ENCODE measurements at regions not wholly inside any gene's neighbourhood (a gene's known extent, or its start where the extent isn't known, plus 50 kb on each side); places are given as distances from the start of the nearest gene placed in this dataset.
"Not testable (repeated sequence)": the region's sequence is repeated elsewhere in the genome, so short reads cannot be mapped to it uniquely, and the experiment has no call there.

DNA sequence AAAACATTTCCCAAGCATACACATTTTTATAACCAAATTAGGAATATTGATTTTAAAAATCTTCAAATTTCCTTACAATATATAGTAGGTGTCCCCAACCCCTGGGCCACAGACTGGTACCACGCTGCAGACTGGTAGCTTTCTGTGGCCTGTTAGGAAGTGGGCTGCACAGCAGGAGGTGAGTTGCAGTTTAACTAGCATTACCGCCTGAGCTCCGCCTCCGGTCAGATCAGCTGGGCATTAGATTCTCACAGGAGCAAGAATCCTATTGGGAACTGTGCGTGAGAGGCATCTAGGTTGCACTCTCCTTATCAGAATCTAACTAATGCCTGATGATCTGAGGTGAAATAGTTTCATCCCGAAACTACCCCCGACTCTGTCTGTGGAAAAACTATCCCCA lies 62.1 kb downstream of the ZWINT start:
- intact Hi-C loops (cut with micrococcal nuclease), result no loop called here

DNA sequence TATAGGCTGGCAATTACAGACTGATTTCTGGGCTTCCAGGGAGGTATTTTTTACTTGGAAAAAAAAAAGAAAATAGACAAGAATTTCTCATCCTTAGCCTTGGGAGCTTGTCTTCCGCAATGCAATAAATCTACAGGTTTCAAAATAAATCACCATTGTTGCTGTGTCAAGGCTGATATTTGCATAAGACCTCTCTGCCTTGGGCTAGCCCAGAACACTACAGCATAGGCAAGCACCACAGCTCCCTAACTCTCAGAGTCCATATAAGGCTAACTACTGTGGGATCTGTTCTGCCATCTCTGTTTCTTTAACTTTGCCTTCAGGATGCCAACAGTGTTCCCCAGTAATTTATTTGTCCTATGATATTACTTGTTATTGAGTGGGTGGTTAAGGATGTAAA lies 64.4 kb downstream of the ZWINT start:
- intact Hi-C loops (cut with micrococcal nuclease), result no loop called here

DNA sequence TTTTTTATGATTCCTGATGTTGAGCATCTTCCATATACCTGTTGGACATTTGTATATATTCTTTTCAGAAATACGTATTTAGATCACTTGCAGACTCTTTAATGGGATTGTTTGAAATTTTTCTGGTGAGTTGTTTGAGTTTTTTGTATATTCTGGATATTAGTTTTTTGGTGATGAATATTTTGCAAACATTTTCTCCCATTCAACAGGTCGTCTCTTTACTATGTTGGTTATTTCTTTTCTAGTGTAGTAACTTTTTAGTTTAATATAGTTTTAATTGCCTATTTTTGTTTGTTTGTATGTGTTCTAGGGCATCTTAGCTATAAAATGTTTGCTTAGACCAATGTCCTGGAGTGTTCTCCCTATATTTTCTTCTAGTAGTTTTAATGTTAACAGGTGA lies 72.7 kb downstream of the ZWINT start:
- intact Hi-C loops (cut with micrococcal nuclease), result no loop called here

DNA sequence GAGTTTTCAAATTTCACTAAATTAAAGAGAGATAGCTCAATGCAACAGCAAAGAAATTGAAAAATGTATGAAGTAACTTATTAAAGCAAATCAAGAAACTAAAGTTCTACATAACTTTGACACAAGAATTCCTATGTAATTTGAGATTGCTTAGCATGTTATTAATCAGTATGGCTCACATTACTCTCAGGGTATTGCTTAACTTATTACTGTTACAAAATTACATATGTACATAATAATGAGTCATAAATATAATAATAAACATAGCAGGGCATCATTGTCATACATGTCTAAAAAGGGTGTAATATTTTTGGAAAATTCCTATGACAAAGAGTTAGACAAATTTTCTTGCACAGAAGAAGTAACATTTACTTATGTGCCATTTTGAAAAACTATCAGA lies 75.0 kb downstream of the ZWINT start:
- intact Hi-C loops (cut with micrococcal nuclease), result no loop called here

DNA sequence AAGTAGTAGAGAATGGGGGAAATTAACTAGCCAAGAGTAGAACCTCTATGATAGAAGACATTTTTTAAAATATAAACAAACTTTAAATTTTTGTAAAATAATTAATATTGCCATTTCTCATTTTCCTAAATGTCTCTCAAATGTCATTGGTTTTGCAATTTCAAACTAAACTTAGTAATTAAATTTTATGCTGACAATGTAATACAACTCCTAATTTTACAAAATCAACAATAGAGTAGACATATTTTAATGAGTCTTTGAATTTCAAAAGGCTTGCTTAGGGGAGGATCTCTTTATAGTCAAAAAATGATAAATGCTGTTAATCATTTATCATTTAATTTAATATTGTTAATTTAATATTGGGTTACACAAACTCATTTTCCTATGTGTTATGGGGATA lies 81.8 kb downstream of the ZWINT start:
- intact Hi-C loops (cut with micrococcal nuclease), result no loop called here

DNA sequence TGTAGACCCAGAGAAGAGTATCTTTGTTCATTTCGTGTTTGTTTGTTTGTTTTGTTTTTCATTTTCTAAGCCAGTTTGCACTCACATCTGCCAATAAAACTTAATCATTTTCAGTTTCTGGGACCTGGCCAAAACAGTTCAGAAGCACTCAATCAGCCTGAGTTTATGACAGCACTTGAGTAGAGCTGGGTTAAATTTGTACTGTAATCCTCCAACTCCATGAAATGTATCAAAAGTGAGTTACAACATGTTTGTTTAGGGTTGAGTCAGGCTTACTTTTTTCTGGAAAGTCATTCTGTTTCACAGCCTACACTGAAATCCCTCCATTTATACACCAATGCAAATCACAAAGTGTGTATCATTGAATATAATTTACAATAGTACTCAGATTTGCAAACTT lies 91.9 kb downstream of the ZWINT start:
- intact Hi-C loops (cut with micrococcal nuclease), result no loop called here

DNA sequence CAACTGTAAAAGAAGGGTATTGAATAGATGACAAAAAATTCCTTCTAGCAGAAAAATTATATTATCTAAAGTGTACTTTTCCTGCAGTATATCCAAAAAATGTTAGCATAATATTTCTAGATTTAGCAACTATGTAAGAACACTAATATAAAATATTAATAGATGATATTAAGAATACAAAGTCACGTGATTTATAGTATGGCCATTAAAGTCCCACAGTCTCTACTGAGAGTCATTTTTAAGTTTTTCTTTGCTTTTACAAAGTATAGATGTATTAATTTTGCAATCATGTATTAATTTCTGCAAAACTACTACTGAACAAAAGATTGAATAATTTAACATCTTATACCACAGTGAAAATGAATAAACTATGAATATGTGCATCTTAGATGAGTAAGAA lies 94.9 kb downstream of the ZWINT start:
- intact Hi-C loops (cut with micrococcal nuclease), result no loop called here

DNA sequence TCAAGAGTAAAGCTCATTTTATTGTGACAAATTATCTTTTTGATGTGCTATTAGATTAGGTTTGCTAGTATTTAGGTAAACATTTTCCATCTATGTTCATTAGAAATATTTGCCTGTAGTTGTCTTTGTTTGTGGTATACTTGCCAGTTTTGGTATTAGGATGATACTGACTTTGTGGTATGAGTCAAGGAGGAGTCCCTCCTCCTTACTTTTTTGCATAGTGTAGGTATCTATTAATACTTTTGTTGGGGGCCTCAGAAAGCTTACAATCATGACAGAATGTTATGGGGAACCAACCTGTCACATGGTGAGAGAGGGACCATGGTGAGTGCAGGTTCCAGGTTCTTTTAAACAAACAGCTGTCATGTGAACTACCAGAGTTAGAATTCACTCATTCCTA lies 102.1 kb downstream of the ZWINT start:
- intact Hi-C loops (cut with micrococcal nuclease), result no loop called here

DNA sequence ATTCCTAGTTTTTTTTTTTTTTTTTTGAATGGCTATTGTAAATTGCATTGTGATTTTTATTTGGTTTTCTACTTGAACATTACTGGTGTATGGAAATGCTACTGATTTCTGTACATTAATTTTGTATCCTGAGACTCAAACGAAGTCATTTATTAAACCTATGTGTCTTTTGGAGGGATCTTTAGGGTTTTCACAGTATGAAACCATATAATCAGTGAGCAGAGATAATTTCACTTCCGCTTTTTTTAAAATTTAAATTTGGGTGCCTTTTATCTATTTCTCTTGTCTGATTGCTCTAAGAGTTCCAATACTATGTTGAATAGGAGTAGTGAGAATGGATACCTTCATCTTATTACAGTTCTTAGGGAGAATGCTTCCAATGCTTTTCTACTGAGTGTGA lies 102.7 kb downstream of the ZWINT start:
- intact Hi-C loops (cut with micrococcal nuclease), result no loop called here

DNA sequence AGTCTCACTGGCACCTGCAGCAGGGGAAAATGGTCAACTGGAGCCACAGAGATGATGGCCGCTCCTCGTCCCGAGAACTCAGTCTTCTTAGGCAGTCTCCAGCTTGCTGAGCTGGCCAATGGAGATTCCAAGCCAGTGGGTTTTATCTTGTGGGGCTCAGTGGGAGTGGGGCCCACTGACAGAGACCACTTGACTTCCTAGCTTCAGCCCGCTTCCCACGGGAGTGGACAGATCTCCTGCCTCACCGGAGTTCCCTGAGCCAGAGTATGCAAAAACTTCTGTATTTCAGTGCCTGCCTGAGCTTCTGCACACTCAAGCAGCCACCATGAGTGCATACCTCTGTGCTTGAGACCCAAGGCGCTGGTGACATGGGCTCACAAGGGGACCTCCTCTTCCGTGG lies 105.8 kb downstream of the ZWINT start:
- intact Hi-C loops (cut with micrococcal nuclease), result no loop called here

DNA sequence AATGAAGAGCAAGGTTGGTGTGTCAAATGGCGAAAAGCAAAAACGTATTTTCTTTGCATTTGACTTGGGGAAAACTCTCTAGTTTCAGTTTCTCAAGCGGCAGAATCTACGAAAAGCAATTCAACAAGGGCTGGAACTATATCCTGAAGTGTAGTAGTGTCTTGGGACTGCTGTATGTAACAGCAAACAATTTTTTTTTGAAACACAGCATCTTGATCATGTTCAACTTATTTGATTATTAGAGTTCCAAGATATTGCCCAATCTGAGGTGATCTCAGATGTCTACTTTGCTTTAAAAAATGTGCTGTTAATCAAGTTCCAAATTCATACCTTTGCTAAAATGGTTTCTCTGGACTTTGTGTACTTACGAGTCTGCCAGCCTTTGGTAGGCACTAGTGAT lies 120.6 kb downstream of the ZWINT start:
- intact Hi-C loops (cut with micrococcal nuclease), result no loop called here

DNA sequence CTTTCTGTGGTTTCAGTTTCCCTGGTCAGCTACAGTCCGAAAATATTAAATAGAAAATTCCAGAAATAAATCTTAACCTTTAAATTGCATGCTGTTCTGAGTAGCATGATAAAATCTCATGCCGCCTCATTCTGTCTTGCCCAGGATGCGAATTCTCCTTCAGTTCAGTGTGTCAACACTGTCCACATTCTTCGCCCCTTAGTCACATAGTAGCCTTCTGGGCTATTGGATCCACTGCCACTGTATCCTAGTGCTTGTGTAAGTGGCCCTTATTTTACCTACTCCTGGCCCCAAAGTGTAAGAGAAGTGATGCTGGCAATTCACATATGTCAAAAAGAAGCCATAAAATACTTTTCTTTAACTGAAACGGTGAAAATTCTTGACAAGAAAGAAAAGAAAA lies 129.6 kb downstream of the ZWINT start:
- intact Hi-C loops (cut with micrococcal nuclease), result no loop called here

DNA sequence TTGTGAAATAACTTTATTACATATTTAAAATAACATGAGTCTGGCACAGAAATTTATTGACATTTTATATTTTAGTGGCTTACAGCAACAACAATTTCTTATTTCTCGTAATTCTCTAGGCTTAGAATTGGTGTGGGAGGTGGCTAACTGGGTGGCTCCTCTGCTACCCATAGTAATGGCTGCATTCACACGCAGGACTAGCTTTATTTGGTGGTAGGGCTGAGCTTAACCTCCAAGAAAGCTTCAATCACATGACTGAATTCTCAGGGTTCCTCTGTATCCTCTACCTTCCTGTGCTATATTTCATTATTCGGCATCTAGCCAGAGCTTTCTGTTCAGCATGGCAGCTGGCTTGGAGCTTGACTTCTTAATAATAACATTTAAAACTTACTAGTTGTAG lies 138.8 kb downstream of the ZWINT start:
- intact Hi-C loops (cut with micrococcal nuclease), result no loop called here

DNA sequence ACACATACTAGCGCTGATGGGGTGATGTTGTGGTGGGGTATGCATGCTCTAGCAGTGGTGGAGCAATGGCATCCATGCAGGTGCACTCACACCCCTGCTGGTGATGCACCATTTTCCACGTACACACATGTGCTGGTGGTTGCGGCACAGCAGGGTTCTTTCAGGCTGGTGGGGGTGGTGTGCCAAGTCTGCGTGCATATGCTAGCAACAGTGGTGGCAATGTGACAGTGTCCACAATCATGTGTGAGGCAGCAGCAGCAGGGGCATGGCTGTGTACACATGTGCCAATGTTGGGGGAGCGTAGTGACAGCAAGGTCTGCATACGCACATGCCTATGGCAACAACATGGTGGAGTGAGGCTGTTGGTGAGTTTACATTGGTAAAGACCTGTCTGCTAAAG lies 148.1 kb downstream of the ZWINT start:
- intact Hi-C loops (cut with micrococcal nuclease), result no loop called here

DNA sequence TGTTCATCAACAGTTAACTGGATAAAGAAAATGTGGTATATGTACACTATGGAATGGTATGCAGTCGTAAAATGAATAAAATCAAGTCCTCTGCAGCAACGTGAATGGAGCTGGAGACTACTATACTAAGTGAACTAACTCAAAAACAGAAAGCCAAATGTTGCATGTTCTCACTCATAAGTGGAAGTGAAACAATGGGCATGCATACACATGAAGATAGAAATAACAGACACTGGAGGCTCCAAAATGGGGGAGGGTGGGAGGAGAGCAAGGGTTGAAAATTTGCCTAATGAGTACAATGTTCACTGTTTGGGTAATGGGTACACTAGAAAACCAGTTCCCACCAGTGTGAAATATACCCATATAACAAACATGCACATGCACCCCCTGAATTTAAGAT lies 179.5 kb downstream of the ZWINT start:
- intact Hi-C loops (cut with micrococcal nuclease), result no loop called here

DNA sequence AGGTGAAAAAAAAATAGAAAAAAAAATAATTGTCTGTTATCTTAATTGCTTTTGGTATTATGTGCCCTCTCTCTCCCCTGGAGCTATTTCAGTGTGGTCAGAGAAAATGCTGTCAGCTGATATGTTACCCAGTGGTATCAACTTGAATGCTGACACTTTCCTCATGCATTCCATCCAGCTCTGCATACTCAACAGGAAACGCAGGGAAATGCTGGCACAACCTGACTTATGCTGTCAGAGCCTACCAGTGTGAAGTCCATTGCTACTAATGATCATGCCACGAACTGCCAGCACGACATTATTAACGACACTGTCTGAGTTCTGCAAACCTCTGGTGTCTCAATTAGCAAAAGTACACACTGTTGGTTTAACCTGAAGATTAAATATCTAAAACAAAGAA lies 182.8 kb downstream of the ZWINT start:
- intact Hi-C loops (cut with micrococcal nuclease), result no loop called here

DNA sequence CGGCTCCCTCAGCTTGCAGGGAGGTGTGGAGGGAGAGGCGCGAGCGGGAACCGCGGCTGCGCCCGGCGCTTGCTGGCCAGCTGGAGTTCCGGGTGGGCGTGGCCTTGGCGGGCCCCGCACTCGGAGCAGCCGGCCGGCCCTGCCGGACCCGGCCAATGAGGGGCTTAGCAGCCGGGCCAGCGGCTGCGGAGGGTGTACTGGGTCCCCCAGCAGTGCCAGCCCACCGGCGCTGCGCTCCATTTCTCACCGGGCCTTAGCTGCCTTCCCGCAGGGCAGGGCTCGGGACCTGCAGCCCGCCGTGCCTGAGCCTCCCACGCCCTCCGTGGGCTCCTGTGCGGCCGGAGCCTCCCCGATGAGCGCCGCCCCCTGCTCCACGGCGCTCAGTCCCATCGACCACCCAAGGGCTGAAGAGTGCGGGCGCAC lies 206.0 kb downstream of the ZWINT start:
- intact Hi-C loops (cut with micrococcal nuclease), result not testable (repeated sequence)

DNA sequence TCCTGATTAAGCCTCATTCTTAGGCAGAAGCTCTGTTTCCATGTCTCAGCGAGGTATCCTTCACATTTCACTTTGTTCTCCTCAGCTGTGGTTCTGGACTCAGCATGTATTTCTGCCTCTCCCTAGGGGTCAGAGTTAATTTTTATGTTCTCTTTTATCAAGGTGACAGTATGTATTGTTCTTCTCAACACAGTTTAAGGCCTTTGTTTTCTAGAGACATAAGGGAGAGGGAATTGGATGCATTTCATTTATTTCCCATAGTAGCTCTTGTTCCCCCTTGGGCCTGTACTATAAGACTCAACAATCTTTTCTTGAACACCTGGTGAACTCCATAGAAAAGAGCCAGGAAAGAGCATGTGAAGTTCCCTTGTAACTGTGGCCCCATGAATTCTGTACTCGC lies 214.3 kb downstream of the ZWINT start:
- intact Hi-C loops (cut with micrococcal nuclease), result no loop called here

DNA sequence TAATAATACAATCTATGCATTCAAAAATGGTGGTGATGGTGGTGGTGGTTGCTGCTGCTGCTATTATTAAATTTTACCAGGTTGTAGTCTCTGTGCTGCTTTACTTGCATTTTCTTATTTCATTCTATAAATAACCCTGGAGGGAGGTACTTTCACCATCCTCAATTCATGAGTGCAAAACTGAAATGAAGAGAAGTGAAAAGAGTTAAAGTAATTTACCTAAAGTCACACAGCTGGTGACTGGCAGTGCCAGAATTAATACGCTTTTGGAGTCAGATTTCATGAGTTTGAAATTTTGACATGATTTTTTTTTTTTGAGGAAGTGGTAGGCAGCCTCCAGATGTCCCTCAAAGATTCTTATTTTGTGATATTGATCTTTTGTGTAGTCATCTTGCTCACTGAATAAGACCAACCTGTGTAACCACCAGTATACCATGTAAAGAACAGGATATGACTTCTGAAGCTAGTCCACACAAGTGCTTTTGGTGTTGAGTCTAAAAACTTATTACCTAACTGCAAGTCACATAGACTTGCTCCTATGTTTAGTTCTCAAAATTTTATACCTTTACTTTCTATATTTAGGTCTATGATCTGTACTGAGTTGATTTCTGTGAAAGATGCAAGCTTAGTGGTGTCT lies 218.8 kb downstream of the ZWINT start:
- intact Hi-C loops (cut with micrococcal nuclease), result no loop called here

DNA sequence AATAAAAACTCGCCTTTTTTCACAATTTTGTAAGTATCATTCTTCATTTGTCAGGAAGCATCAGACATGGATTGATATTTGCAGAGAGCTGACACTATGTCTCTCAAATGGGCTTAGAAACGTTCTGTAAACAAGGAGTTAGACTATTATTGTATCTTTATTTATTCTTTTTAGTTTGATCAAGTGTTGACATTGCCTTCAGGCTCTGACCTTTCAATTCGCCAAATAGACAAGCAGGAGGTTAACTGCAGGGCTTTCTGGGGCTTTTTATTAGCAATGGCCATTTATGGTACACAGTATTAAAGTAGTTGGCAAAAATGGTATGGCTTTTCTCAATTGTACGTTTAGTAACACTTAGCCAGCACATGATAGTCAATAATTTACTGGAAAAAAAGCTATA lies 221.7 kb downstream of the ZWINT start:
- intact Hi-C loops (cut with micrococcal nuclease), result no loop called here

DNA sequence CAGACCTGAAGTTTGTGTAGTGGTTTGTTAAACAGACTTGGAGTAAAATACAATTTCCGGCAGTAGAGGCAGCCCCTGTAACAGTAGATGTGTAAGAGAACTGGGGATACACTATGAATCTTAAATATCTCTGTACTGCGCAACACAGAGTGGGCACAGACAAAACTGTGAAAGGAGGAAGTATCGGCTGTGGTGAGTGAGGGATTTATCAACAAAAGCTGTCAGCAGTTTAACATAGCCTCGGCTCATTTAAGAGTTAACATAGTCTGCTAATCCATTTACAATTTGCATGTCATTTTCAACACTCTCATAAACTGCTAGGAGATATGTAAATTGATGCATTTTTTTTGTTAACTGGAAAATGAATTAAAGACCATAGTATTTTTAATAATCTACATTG lies 225.2 kb downstream of the ZWINT start:
- intact Hi-C loops (cut with micrococcal nuclease), result no loop called here

DNA sequence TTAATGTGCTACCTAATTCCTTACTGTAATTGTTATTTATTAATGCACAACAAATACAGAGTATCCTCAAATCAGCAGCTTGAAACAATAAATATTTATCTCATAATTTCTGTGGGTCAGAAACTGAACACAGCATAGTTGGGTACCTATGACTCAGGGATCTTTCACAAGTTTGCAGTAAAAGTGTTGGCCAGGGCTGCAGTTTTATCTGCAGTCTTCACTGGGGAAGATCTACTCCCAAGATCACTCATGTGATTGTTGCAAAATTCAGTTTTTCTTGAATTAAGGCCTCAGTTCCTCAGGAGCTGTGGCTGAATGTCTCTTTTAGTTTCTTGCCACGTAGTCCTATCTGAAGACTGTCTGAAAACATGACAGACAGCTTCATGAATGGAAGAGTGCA lies 237.8 kb downstream of the ZWINT start:
- intact Hi-C loops (cut with micrococcal nuclease), result no loop called here

DNA sequence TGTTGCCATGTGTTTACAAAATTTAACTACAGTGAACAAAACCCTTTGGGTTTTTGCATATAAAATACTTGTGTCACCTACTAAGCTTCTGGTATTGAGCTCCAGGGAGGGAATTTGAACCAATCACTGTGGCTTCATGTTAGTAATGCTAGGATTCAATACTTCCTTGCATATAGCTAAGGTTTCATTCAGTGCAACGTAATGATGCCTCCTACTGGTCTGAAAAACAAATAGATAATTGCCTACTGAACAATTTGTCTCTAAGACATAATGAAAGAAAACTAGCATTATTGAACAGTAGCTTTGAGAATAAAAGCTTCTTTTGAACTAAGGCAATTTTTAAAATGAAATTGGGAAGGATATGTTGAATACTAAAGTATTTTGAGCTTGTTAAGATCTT lies 244.4 kb downstream of the ZWINT start:
- intact Hi-C loops (cut with micrococcal nuclease), result no loop called here

DNA sequence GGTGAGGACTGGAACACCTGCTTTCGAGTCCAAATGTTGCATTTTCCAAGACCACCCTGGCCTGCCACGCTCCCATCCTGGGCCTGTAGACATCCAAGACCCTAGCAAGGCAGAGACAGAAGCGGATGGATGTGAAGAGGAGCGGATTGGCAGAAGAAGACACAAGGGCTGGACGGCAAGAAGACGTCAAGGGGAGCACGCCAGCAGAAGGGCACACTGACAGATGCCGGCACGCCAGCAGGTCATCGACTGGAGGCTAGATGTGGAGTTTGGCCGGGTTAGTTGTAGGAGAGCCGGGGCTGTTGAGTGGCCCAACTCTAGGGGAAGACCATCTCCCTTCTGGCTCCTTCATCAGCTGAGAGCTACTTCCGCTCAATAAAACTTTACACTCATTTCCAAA lies 251.6 kb downstream of the ZWINT start:
- intact Hi-C loops (cut with micrococcal nuclease), result no loop called here

All from T-helper 1 cell treated with Interleukin-12 subunit alpha and Interleukin-12 subunit beta and Interleukin-4 antibody, amounts not matched to agents 30 ng/mL and 1 ng/mL, for 36 hours (primary cell).